ENCODE measurements at regions not wholly inside any gene's neighbourhood (a gene's known extent, or its start where the extent isn't known, plus 50 kb on each side); places are given as distances from the start of the nearest gene placed in this dataset.

GRCh38 chr18:38007676-38008330 is 442.2 kb upstream of the CELF4 start:
- DNase-seq (no peak), ATAC-seq (ENCODE audit: low FRiP score in 2 of 2) (no peak)
- no peak overlapping the region for H3K27ac ChIP-seq
- no peaks in the 10 kb centered on the region for H3K4me1 ChIP-seq
- no peaks in the 10 kb centered on the region for H3K36me3 ChIP-seq
- no peaks in the 10 kb centered on the region for H3K9me3 ChIP-seq
- WGBS, 2 donors = 57 to 67% methylated on average over 4 to 6 of the region's 6 CpGs
- TF ChIP-seq CTCF (IDR thresholded peaks at IDR 0.05) (no peak), EP300 (IDR thresholded peaks at IDR 0.05) (no peak), POLR2A (IDR thresholded peaks at IDR 0.05) (no peak), POLR2AphosphoS5 (IDR thresholded peaks at IDR 0.05) (no peak)
- no peak overlapping the region for H3K4me3 ChIP-seq
- H3K27me3 ChIP-seq = no peaks in the 10 kb centered on the region

- no peak for TF ChIP-seq EP300 (IDR thresholded peaks at IDR 0.05)
- TF ChIP-seq CTCF (IDR thresholded peaks at IDR 0.05) = no peak
- TF ChIP-seq POLR2AphosphoS5 (IDR thresholded peaks at IDR 0.05) = no peak
- no peak for TF ChIP-seq POLR2A (IDR thresholded peaks at IDR 0.05)
- no peak overlapping the region for H3K4me3 ChIP-seq
- H3K27me3 ChIP-seq = no peaks in the 10 kb centered on the region
- H3K27ac ChIP-seq = no peak overlapping the region
- H3K4me1 ChIP-seq = no peaks in the 10 kb centered on the region
- DNase-seq (no peak), ATAC-seq (ENCODE audit: low FRiP score in 2 of 2) (no peak)
- no peaks in the 10 kb centered on the region for H3K36me3 ChIP-seq
- no peaks in the 10 kb centered on the region for H3K9me3 ChIP-seq
These were observed 441.4 kb upstream of the CELF4 start for GRCh38 chr18:38007026-38007425.

- Histone ChIP-seq H3K9me3 (no peaks in the 10 kb centered on the region), H3K27ac (no peak overlapping the region), H3K4me1 (no peaks in the 10 kb centered on the region), H3K27me3 (no peaks in the 10 kb centered on the region), H3K36me3 (no peaks in the 10 kb centered on the region), H3K4me3 (no peak overlapping the region)
- WGBS, 2 donors = 2 to 10% methylated on average over 2 of the region's 2 CpGs
- TF ChIP-seq CTCF (IDR thresholded peaks at IDR 0.05) (no peak), POLR2A (IDR thresholded peaks at IDR 0.05) (no peak), EP300 (IDR thresholded peaks at IDR 0.05) (no peak), POLR2AphosphoS5 (IDR thresholded peaks at IDR 0.05) (no peak)
- DNase-seq (no peak), ATAC-seq (ENCODE audit: low FRiP score in 2 of 2) (no peak)
These were observed 440.9 kb upstream of the CELF4 start for GRCh38 chr18:38006541-38006940.

- H3K27me3 ChIP-seq = no peaks in the 10 kb centered on the region
- no peak for ATAC-seq (ENCODE audit: low FRiP score in 2 of 2)
- no peak for DNase-seq
- no peak overlapping the region for H3K27ac ChIP-seq
- no peaks in the 10 kb centered on the region for H3K9me3 ChIP-seq
- 95 to 100% methylated on average over 1 of the region's 1 CpG for WGBS, 2 donors
- TF ChIP-seq EP300 (IDR thresholded peaks at IDR 0.05) (no peak), CTCF (IDR thresholded peaks at IDR 0.05) (no peak), POLR2A (IDR thresholded peaks at IDR 0.05) (no peak), POLR2AphosphoS5 (IDR thresholded peaks at IDR 0.05) (no peak)
- no peaks in the 10 kb centered on the region for H3K36me3 ChIP-seq
- H3K4me1 ChIP-seq = no peaks in the 10 kb centered on the region
- H3K4me3 ChIP-seq = no peak overlapping the region
These were observed 432.1 kb upstream of the CELF4 start for GRCh38 chr18:37997695-37998094.

- H3K36me3 ChIP-seq = no peaks in the 10 kb centered on the region
- H3K27ac ChIP-seq = no peak overlapping the region
- no peaks in the 10 kb centered on the region for H3K4me1 ChIP-seq
- no peak for ATAC-seq (ENCODE audit: low FRiP score in 2 of 2)
- TF ChIP-seq CTCF (IDR thresholded peaks at IDR 0.05) (no peak), POLR2A (IDR thresholded peaks at IDR 0.05) (no peak), EP300 (IDR thresholded peaks at IDR 0.05) (no peak), POLR2AphosphoS5 (IDR thresholded peaks at IDR 0.05) (no peak)
- H3K9me3 ChIP-seq = no peaks in the 10 kb centered on the region
- no peaks in the 10 kb centered on the region for H3K27me3 ChIP-seq
- 54 to 86% methylated on average over 5 of the region's 5 CpGs for WGBS, 2 donors
- DNase-seq = no peak
- H3K4me3 ChIP-seq = no peak overlapping the region
These were observed 422.3 kb upstream of the CELF4 start for GRCh38 chr18:37987901-37988300.
